Left lobe of liver (tissue), 2 donors: ENCODE measurements at regions not wholly inside any gene's neighbourhood (a gene's known extent, or its start where the extent isn't known, plus 50 kb on each side); places are given as distances from the start of the nearest gene placed in this dataset.

Experiments used
- ATAC-seq: fragments of 200-7000 bp; cut with Tn5 transposase; one replicate; pipeline ENCODE4 v1.9.1; 2020; ENCODE audit warnings: mild to moderate bottlenecking, moderate library complexity
- DNase-seq: peaks from one replicate; pipeline ENCODE4 v3.0.0-alpha.2; 2020; ENCODE audit warnings: low spot score
- donor health status: DM: no; HTN: no; CAD: no; lungs with moderate emphysema.
- donor health status: DM: no; HTN: yes; CAD: no.

DNA sequence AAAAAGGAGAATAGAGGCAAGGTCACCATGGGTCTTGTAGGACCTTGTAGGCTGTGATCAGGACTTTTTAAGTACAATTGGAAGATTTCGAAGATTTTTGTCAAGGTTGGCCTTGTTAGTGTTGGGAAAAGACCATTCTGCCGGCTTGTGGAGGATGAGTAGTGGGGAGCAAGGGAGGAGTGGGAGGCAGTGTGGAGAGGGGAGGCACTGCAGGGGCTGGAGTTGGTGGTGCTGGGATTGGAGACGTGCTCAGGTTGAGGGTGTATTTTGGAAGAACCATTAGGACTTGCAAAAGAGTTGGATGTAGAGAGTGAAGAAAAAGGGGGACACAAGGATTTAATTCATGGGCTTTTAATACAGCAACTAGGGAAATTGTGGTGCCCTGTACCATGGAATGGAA lies 397.1 kb downstream of the TSN start:
- ATAC-seq (no peak), DNase-seq (no peak)

DNA sequence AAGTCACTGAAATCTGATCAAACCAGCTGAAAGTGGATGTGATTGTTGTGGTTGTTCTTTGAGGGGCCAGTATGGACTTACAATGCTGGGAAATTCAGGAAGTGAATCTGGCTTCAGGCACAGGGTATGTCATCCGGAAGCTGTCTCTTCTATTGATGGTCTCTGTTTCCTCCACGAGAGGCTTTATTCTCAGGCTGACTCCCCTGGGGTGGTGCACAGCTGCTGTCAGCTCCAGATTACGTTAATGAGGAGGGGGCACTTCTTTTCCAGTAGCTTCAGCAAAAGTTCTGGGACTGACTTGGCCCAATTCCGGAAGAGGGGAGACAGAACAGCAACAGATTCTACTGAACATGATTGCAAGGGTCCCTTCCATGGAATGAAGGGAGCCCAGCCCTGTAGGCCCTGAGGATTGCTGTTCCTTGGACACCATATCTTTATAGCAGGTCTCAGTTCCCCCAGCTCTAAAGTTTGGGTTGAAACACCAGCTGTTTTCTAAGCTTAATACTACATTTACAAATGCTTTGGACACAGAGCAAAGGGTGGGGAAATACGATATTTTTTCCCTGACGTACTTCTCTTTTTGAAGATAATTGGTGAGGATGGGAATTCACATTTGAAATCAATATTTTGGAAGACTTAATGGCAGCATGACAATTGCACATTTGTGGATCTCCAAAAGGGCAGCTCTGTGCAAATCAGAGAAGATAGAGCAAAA lies 400.9 kb downstream of the TSN start:
- DNase-seq: no peak
- ATAC-seq: no peak

DNA sequence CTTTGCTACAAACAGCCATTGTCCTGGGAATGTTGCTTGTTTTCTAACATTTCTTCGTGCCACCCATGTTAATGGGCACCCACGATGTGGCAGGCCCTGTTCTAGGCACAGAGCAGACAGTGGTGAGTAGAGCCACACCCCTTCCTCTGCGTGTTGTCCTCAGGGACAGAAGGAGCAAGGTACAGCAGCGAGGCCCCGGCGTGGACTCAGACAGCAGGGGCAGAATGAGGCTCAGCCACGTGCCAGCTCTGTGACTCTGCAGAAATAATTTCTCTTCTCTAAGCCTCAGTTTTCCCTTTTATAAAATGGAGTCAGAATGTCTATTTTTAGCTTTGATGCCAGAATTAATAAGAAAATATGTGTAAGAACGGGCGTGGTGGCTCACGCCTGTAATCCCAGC lies 401.7 kb downstream of the TSN start:
- ATAC-seq: no peak
- no peak for DNase-seq

DNA sequence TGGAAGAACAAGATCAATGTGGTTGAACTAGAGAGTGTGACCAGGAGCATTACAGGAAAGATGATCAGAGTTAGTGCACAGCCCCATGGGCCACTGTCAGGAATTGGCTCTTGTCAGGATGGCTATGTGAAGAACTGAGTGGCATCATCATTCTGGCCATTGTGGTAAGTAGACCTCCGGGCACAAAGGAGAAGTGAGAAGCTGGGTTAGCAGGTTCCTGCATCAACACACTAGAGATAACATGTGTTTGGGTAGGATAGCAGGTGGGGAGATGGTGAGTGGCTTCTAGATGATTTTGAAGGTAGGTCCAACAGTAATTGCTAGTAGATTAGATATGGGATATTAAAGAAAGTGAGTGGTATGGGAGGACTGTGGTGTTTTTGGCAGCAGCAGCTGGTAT lies 408.2 kb downstream of the TSN start:
- no peak for DNase-seq
- ATAC-seq: no peak

DNA sequence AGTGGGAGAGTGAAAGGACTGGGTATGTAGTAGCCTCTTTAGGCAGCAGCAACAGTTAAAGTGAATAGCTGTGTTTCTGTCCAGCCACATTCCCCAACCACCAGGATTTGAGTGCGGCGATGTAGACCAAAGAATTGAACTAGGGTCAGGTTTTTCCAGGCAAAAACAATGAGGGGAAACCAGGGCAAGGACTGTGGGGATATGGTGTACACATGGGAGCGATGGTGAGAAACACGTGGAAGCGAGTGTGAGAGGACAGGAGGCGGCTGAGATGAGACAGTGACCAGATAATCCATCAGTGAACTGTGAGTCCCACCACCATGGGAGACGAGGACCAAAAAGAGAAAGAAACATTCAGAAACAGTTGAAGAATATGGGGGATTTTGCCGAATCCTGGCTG lies 409.5 kb downstream of the TSN start:
- DNase-seq (no peak), ATAC-seq (no peak)

DNA sequence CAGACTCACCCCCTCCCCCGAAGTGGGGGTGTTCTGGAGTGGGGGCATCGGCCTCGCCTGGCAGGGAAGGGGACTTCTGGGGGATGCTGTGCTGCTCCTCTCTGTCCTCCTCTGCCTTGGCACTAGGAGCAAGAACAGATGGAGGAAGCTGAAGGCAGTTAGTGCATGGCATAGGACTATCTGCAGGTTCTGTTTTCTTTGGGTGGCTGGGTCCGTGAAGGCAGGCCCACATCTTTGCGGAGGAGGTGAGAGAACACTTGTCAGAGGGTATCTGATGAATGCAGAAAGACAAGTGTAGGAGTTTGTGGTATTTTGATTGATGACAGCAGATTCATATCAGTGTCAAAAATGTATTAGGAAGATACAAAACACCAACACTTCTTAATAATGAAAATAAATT lies 411.4 kb downstream of the TSN start:
- DNase-seq (no peak), ATAC-seq (no peak)

DNA sequence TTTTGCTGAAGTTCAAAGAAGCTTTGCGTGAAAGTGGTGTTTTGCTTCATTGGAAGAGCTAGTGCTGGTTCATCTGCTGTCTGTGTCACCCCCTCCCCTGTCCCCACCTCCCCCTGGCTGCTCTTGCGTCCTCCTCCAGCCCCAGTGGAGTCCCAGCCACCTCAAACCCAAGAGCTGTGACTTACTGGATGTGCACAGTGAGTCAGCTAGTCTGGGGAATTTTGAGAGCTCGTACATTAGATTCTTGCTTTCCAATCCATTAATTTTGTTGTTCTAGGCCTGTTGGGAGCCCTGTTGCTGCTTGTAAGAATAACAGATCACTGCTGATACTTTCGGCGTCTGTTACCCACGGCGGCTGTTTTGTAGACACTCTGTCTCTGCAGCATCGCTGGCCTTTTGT lies 412.1 kb downstream of the TSN start:
- no peak for ATAC-seq
- no peak for DNase-seq

DNA sequence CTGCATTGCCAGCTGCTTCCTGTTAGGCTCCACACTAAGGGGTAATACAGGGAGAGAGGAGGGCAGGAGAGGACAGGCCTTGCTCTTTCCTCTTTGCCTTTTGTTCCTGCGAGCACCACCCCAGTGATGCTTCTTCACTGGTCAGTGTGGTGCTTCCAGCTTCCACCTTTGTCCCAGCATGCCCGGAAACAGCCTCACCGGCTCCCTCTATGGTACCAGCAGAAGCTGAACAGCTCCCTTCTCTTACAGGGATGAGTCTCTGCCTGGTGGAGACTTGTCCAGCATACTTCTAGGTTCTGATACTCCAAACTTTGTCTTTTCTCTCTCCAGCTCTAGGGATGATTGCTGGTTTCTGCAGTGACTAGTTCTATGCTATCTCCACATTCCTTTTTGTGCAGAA lies 413.3 kb downstream of the TSN start:
- DNase-seq (no peak), ATAC-seq (no peak)

DNA sequence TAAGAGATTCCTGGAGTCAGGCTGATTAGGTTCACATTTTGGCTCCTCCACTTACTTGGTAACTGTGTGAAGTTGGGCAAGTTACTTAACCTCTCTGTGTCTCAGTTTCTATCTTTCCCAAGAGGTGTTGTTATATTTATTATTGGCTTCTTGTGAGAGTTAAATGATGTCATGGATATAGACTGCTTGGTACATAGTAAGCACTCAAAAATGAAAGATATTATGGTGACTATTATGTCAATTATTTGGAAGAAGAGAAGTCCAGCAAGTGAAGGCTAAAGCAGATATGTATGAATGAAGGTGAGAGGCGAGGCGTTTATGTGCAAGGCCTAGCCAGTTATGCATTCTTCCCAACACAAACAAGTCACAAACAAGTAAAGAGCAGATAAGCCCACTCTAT lies 417.4 kb downstream of the TSN start:
- DNase-seq: no peak
- no peak for ATAC-seq

DNA sequence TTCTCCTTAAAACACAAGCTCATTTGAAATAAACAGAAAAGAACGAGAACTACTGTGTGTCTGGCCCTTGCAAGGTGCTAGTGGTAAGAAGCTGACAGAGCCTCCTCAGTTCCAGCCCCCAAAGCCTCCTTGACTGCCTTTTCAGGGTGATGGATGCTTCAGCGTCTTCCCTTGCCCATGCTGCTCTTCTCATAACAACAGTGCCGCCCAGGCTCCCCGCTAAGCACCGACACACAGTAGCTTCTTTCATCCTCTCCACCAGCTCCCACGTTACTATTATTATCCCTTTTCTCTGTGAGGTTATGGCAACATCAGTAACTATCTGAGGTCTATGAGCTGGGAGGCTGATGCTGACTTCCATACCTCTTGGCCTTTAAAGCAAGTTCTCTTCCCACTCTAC lies 418.6 kb downstream of the TSN start:
- DNase-seq (no peak), ATAC-seq (no peak)

DNA sequence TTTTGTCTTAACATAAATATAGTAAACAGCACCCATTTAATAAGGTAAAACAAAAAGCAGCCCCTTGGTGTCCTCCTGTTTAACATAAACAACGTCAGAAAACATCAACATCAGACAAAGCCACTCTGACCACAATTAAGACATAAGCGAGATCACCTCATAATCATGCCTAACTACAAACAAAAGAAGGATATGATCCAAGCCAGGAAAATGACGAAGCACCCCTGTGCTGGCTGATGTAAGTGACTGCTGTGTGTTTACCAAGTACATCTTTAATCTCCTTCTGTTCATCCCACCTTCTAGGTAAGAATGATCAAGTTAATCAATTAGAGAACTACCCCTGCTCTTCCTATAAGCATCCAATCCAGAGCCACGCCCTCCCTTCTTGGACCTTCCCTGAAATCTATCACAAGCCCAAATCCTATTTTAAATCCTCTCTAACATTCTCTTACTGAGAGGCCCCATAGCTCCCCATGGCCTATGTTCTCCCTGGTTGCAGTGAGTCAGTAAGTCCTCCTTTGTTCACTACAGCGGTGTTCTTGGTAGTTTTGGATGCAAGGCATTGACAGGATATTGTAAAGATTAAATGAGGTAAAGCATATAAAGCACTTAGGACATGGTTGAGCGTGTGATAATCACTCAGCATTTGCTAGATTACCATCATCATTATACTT lies 424.2 kb downstream of the TSN start:
- DNase-seq: no peak
- ATAC-seq: no peak

DNA sequence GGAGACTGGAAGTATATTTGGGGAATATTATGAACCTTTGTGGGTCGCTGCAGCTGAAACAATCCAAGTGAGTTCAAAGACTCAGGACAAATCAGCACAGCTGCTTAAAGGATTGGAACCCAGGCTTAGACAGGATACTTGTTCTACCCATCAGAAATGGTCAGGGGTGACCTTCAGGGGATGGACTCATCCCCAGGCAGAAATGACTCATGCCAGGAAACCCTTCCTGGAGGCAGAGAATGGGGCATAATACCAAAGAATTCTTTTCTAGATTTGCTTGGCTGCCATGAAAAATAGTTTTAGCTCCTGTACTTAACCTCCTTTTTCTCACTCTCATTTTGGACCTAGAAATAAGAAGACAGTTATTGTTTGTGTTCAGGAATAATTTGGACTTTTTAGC lies 425.5 kb downstream of the TSN start:
- no peak for ATAC-seq

DNA sequence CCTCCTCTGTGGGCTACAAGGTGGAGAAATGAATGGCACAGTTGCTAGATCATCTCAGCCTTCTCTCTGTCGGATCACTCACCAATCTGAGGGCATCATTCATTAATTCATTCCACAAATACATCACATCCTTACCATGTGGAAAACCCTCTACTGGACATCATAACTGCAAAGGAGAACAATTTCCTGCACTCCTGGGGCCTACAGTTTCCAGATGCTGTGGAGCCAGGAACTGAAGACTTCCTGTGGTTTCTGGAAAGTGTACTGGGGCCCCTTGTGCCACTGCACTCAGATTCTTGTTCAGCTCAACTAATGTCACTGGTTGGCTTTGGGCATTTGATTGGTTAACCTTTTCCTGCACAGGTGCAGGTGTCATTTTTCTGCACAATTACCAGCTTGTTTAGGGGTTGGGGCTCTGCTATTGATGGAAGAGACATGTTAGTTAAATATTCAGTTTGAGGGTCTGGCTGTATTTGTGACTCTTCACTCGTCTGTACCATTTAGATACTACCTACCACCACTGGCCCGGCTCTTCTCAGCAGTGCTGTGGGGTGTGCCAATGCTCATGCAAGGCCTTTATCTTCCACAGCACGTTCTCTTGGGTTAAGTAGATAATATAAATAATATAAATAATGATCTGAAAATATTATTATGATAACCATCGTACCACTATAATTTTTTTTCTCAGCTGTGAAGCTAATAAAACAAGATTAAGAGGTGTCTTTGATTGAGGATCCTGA lies 427.3 kb downstream of the TSN start:
- DNase-seq: no peak
- no peak for ATAC-seq

More for the DNA sequence above, 425.5 kb downstream of the TSN start:
- DNase-seq: no peak

DNA sequence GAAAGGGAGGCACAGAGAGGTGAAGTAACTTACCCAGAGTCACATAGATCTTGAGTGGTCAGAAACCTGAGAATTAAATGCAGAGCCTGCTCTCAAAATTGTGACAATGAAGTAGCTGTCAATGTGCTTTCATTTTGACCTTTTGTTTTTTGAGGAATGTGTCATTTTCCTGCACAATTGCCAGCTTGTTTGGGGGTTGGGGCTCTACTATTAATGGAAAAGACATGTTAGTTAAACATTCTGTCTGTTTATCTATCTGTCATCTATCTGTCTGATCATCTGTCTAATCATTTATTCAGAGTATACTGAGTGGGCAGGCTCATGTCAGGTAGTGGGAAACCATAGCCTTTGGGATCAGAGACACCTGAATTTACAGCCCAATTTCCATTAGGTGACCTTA lies 428.4 kb downstream of the TSN start:
- ATAC-seq (no peak), DNase-seq (no peak)

DNA sequence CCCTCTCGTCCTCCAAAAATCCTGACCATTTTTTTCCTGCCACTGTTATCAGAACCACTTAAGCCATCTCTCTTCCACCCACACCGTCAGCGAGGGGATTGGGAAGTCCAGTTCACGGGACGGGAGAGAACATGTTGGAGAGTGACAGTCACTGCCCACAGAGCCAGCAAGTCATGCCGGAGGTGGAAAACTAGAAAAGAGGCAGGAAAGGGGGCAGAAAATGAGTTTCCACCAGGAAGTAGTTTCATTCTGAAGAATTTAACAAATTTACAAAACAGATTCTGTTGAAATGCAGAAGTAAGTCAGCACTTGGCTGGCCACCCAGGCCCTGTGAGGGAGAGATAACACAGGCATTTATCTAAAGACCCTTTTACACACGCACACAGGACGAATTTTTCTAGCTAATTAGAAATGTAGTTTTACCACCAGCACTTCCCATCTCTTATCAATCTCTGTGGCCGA lies 431.3 kb downstream of the TSN start:
- ATAC-seq (no peak), DNase-seq (no peak)

DNA sequence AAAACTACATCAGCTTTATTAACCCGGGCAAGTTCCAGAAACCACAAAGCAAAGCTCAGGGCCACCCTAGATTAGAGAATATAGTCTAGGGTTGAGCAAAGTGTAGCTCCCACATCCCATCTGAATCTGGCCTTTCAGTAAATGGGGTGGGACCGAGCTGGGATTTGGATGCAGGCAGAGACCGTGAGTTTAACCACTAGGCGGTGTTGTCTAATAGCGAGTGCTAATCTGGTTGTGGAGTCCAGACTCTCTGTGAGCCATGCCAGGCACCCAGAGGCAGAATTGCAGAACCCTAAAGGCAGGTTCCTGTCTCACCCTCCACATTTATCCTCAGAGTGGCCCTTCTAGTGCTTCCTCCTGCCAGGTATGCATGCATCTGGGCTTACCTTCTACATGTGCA lies 435.9 kb downstream of the TSN start:
- ATAC-seq: peak; percentile 87

DNA sequence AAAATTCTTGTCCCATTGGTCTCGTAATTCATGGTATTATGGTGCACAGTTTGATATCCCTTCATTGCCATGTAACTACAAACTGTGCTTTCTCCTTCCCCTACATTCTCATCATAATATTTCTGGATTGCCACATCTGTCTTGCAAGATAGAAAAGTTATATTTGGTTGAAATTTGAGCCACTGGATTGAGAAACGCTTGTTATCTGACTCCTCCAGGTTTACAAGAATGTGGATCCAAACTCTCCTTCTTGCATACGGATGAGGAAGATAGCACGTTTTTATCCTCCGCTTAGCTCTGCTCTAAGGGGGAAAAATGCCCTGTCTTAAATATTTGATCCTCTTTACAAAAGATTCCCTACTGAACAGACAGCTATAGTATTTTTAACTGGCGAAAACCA lies 438.2 kb downstream of the TSN start:
- DNase-seq: no peak
- ATAC-seq: no peak

More for the DNA sequence above, 435.9 kb downstream of the TSN start:
- DNase-seq: peak; percentile 46

DNA sequence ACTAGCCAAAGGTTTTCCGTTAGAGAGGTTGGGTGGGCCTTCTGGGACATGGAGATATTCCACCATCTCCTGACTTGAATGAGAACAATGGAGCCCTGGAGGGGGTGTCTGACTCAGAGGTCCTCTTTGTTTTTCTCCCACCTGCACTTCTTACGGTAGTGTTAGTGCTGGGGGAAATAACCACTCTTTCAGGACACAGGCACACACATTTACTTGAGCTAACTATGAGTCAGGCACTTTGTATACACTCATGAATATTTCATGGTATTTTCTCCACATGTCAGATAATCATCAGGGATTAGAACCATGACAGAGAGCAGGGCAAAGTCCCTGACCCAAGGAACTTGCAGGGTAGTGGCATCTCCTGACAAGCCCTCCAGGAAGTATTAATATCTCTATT lies 439.1 kb downstream of the TSN start:
- no peak for DNase-seq
- no peak for ATAC-seq

DNA sequence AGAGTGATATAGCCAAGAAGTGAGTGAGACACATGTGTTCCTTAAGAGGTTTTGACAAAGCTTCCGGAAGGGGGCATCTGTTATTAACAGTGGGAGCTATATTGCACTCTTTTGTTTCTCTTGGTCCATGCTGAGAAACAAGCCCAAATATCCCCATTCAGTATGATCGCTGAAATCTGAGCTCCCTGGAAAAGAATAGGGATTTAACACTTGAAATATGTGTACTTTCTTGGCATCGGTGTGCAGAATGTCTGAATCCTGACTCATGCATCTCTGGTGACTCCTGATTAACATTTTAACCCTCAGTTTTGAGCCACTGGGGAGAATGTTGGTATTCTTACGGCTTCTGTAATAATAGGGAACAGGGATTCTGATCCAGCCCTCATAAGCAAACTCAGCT lies 448.1 kb downstream of the TSN start:
- DNase-seq: no peak
- no peak for ATAC-seq

DNA sequence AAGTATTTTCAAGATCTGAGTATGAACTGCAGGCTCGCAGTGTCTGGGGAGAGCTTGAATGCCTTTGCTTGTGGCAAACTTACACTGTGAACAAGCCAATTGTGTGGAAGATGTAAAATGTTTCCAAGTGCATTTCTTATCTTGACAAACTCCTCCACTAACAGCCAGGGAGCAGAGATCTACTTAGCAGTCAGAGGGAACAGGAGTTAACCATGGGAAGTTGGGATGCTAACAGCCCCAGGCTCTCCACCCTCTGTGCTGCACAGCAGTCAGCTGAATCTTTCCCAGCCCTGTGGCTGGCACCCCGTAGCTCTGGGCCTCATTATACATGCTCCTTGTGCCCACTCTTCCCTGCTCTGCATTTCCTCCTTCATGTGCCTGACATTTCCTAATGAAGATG lies 450.2 kb downstream of the TSN start:
- DNase-seq (no peak), ATAC-seq (no peak)

DNA sequence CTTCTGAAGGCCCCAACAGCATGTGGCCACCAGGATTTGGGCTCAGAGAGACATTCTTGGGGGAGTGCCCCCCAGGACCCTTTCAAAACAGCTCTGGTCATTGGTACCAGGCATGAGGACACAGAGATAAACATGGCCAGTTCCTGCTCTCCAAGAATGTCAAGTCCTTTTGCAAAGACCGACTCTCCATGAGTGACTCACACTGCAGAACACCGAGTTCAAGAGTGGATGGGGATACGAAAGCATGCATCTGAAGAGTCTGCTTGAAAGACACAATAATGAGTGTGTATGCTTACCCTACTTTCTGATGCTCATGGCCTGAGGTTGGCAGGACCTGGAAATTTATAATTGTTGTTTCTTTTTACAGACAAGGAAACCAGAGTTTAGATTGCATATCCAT lies 450.6 kb downstream of the TSN start:
- DNase-seq (no peak), ATAC-seq (no peak)

DNA sequence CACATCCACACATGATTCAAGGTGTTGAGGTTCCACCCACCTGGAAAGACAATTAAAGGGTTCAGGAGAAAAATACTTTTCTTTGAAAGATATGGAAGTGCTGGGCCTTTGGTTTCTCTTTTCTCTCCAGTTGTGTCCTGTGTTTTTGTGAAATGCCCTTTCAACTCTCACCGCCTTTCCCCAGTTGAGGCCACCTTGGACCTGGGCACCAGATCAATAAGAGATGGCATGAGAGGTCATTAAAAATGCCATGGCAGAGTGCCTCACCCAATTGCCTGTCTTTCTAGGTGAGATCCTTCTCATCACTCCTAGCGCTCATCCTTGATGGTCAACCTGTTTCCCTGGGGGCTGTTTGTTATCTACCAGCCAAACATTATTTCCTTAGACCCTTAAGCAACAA lies 453.9 kb downstream of the TSN start:
- DNase-seq (peak; percentile 55), ATAC-seq (peak; percentile 93)
